Panc1 (cell line): ENCODE measurements at regions not wholly inside any gene's neighbourhood (a gene's known extent, or its start where the extent isn't known, plus 50 kb on each side); places are given as distances from the start of the nearest gene placed in this dataset.

ENCODE experiments used
- ATAC-seq: fragments of 200-7000 bp; cut with Tn5 transposase; 2 replicates; pipeline ENCODE4 v1.9.1; 2020; ENCODE audit warnings: mild to moderate bottlenecking, moderate library complexity
- BruUV-seq: library from RNA; stranded (reverse); fragments of 400-500 nt; replicated peaks from 2 replicates; lab custom pipeline; 2021; lab: Mats Ljungman, UMichigan
- CTCF ChIA-PET: fragments of 300-600 bp; sonication (Branson Sonifier 250); formaldehyde crosslinking; loops from one replicate; lab custom pipeline; 2022; ENCODE audit warnings: antibody characterized with exemption; lab: Charles Lee
- POLR2A ChIA-PET: fragments of 300-600 bp; sonication (Branson Sonifier 250); formaldehyde crosslinking; loops from one replicate; lab custom pipeline; 2022; ENCODE audit warnings: antibody characterized with exemption; lab: Charles Lee
- DNase-seq: peaks from one replicate; pipeline ENCODE4 v3.0.0-alpha.2; 2010; ENCODE audit warnings: low read depth, low spot score
- H3K27ac ChIP-seq: 2 replicates; pipeline ENCODE4 v1.5.1; 2011; ENCODE audit warnings: mild to moderate bottlenecking, low read length, inconsistent platforms
- H3K27me3 ChIP-seq: fragments of 200-500 bp; sonication (Bioruptor generic); 2 replicates; pipeline ENCODE4 v1.6.0; 2014; ENCODE audit warnings: low read length, inconsistent platforms; ENCODE audit not compliant: control insufficient read depth, insufficient read depth
- H3K36me3 ChIP-seq: fragments of 200-500 bp; sonication (Bioruptor generic); 2 replicates; pipeline ENCODE4 v1.5.1; 2014; ENCODE audit warnings: inconsistent platforms, mild to moderate bottlenecking, low read length, moderate library complexity; ENCODE audit not compliant: control insufficient read depth, insufficient read depth
- H3K4me1 ChIP-seq: 2 replicates; pipeline ENCODE4 v1.5.1; 2011; ENCODE audit warnings: inconsistent platforms, mild to moderate bottlenecking, low read length, moderate library complexity; ENCODE audit not compliant: control insufficient read depth, insufficient read depth
- H3K4me3 ChIP-seq, 2 experiments: 2 replicates each; pipeline ENCODE4 v1.5.1; 2011 to 2012; ENCODE audit warnings: low read depth in 2 of 2, low read length in 2 of 2, mild to moderate bottlenecking in 2 of 2, inconsistent platforms in 1 of 2, moderate library complexity in 1 of 2
- H3K9me3 ChIP-seq: fragments of 200-500 bp; sonication (Bioruptor generic); 2 replicates; pipeline ENCODE4 v1.5.1; 2014; ENCODE audit warnings: low read depth, mild to moderate bottlenecking, inconsistent platforms, low read length, moderate library complexity; ENCODE audit not compliant: control insufficient read depth, insufficient read depth
- CTCF ChIP-seq: fragments of 450-650 bp; IDR thresholded peaks from 2 replicates; pipeline ENCODE4 v1.5.1; 2017; ENCODE audit warnings: mild to moderate bottlenecking
- POLR2AphosphoS5 ChIP-seq: IDR thresholded peaks from 2 replicates; pipeline ENCODE4 v1.6.1; 2012; ENCODE audit warnings: mild to moderate bottlenecking, low read depth, low read length, moderate library complexity
- REST ChIP-seq, 2 experiments: IDR thresholded peaks; 2 replicates each; pipeline ENCODE4 v1.6.1; 2011 to 2012; ENCODE audit warnings: low read depth in 2 of 2, control low read depth in 1 of 2, low read length in 1 of 2, mild to moderate bottlenecking in 1 of 2, moderate library complexity in 1 of 2; ENCODE audit not compliant: insufficient read depth in 1 of 2
- SIN3A ChIP-seq: IDR thresholded peaks from 2 replicates; pipeline ENCODE4 v1.6.1; 2012; ENCODE audit warnings: low read depth, mild to moderate bottlenecking, low read length, moderate library complexity, borderline replicate concordance; ENCODE audit not compliant: insufficient read depth
- TCF7L2 ChIP-seq: IDR thresholded peaks from 2 replicates; pipeline ENCODE4 v1.6.1; 2011; ENCODE audit warnings: mild to moderate bottlenecking, low read depth, low read length, inconsistent platforms
- in situ Hi-C: cut with HindIII; loops from 2 replicates; pipeline ENCODE4 v1.10.0; 2016; ENCODE audit warnings: low sequenced_read_pairs, low pct_unique_long_range_greater_than_20kb
- intact Hi-C: fragments of 100-400 bp; cut with micrococcal nuclease; formaldehyde crosslinking; loops from one replicate; pipeline ENCODE4 v1.10.0; 2022; ENCODE audit not compliant: unreplicated experiment

- BruUV-seq = no TSS peak
- Histone ChIP-seq H3K27me3 (no peaks in the 10 kb centered on the region), H3K9me3 (no peaks in the 10 kb centered on the region), H3K27ac (no peak overlapping the region), H3K4me3 (no peak overlapping the region), H3K36me3 (no peaks in the 10 kb centered on the region), H3K4me1 (no peaks in the 10 kb centered on the region)
- intact Hi-C loops = no loop called here
- no peak for ATAC-seq
- in situ Hi-C loops = no loop called here
- DNase-seq = no peak
- ChIA-PET CTCF (no interaction called here), POLR2A (no interaction called here)
- TF ChIP-seq TCF7L2 (no peak), REST (IDR thresholded peaks at IDR 0.05; ENCODE audit: insufficient read depth in 1 of 2, low read depth in 2 of 2, low read length in 1 of 2) (no peak), POLR2AphosphoS5 (no peak), SIN3A (no peak), CTCF (no peak)
These were observed 71.2 kb upstream of the INSIG1 start for GRCh38 chr7:155226261-155227003.

- no peaks in the 10 kb centered on the region for H3K4me1 ChIP-seq
- intact Hi-C loops = no loop called here
- TF ChIP-seq TCF7L2 (no peak), SIN3A (no peak), CTCF (no peak), REST (IDR thresholded peaks at IDR 0.05; ENCODE audit: insufficient read depth in 1 of 2, low read depth in 2 of 2, low read length in 1 of 2) (no peak), POLR2AphosphoS5 (no peak)
- in situ Hi-C loops = no loop called here
- no peaks in the 10 kb centered on the region for H3K9me3 ChIP-seq
- peak; percentile 27; the same call in 1 of the 2 replicates for ATAC-seq
- POLR2A ChIA-PET = no interaction called here
- CTCF ChIA-PET = no interaction called here
- no TSS peak for BruUV-seq
- no peak overlapping the region for H3K27ac ChIP-seq
- no peak overlapping the region for H3K4me3 ChIP-seq
- H3K27me3 ChIP-seq = no peaks in the 10 kb centered on the region
- DNase-seq = no peak
- H3K36me3 ChIP-seq = no peaks in the 10 kb centered on the region
These were observed 70.5 kb upstream of the INSIG1 start for GRCh38 chr7:155227004-155227787.
